Spleen (tissue), 11 donors: ENCODE measurements at regions not wholly inside any gene's neighbourhood (a gene's known extent, or its start where the extent isn't known, plus 50 kb on each side); places are given as distances from the start of the nearest gene placed in this dataset.
"Not testable (repeated sequence)": the region's sequence is repeated elsewhere in the genome, so short reads cannot be mapped to it uniquely, and the experiment has no call there.

Experiments
- DNase-seq: peaks from one replicate; pipeline ENCODE4 v3.0.0-alpha.2; 2020
- H3K27ac ChIP-seq, 8 donors: fragments of 200-600 bp; sonication (generic) in 7 of 8; 1 replicate in 4 of 8; 2 replicates in 4 of 8; pipeline versions ENCODE4 v1.5.0 to v1.8.0; 2016 to 2021; ENCODE audit warnings: inconsistent platforms in 4 of 8, mild to moderate bottlenecking in 4 of 8, moderate library complexity in 1 of 8
- H3K27me3 ChIP-seq, 7 donors: fragments of 200-600 bp; sonication (generic) in 6 of 7; replicated peaks in 1 of 7; 1 replicate in 4 of 7; 2 replicates in 3 of 7; pipeline versions ENCODE4 v1.5.0 to v1.8.0; 2016 to 2021; ENCODE audit warnings: inconsistent platforms in 3 of 7, mild to moderate bottlenecking in 1 of 7
- H3K36me3 ChIP-seq, 6 donors: fragments of 200-600 bp; sonication (generic) in 5 of 6; 1 replicate in 4 of 6; 2 replicates in 2 of 6; pipeline versions ENCODE4 v1.5.0 to v1.8.0; 2016 to 2021; ENCODE audit warnings: inconsistent platforms in 2 of 6
- H3K4me1 ChIP-seq, 6 donors: fragments of 200-600 bp; sonication (generic) in 5 of 6; 1 replicate in 3 of 6; 2 replicates in 3 of 6; pipeline versions ENCODE4 v1.5.0 to v1.8.0; 2016 to 2021; ENCODE audit warnings: inconsistent platforms in 3 of 6
- H3K4me3 ChIP-seq, 8 donors: fragments of 200-600 bp; sonication (generic) in 7 of 8; 1 replicate in 4 of 8; 2 replicates in 4 of 8; pipeline versions ENCODE4 v1.5.0 to v1.8.0; 2016 to 2021; ENCODE audit warnings: inconsistent platforms in 4 of 8, mild to moderate bottlenecking in 4 of 8, moderate library complexity in 2 of 8
- H3K9me3 ChIP-seq, 8 donors: fragments of 200-600 bp; sonication (generic) in 7 of 8; 1 replicate in 4 of 8; 2 replicates in 4 of 8; pipeline versions ENCODE4 v1.5.0 to v1.8.0; 2016 to 2021; ENCODE audit warnings: inconsistent platforms in 4 of 8
- POLR2A ChIP-seq, 3 donors: fragments of 450-650 bp; IDR thresholded peaks; one replicate each; pipeline ENCODE4 v1.5.1; 2017; ENCODE audit warnings: antibody characterized with exemption in 3 of 3, mild to moderate bottlenecking in 1 of 3
- POLR2AphosphoS5 ChIP-seq, 3 donors: sonication (generic); formaldehyde crosslinking; IDR thresholded peaks; one replicate each; pipeline ENCODE4 v1.5.1; 2017; ENCODE audit warnings: antibody characterized with exemption in 3 of 3
- WGBS, 5 donors: extraction: QIAGEN DNeasy Blood & Tissue Kit in 3 of 5; methylation state at CpG; one replicate each; pipeline versions ENCODE4 v1.1.5 to v1.1.7; 2013 to 2018; 5-methylcytosine and 5-hydroxymethylcytosine counted together
- intact Hi-C: fragments of 100-400 bp; cut with DNase I; formaldehyde crosslinking; loops from one replicate; pipeline ENCODE4 v1.15.0; 2023; ENCODE audit warnings: low total_unique reads
- TF ChIP-seq, protein P1 (sequence below), 11 experiments: fragments of 200-600 bp in 7 of 11; fragments of 450-650 bp in 4 of 11; sonication (generic) in 4 of 11; IDR thresholded peaks in 8 of 11; conservative IDR thresholded peaks in 3 of 11; 1 replicate in 7 of 11; 2 replicates in 4 of 11; pipeline versions ENCODE4 v1.4.0 to v1.8.0; 2016 to 2021; ENCODE audit warnings: antibody characterized with exemption in 11 of 11, inconsistent platforms in 4 of 11, mild to moderate bottlenecking in 1 of 11
- donor health status: healthy with polysubstance abuse.
- donor health status: DM: no; HTN: no; CAD: no; lungs with moderate emphysema.
- donor health status: DM: no; HTN: no; CAD: no.
- donor health status: Bipolar disorder and iron deficiency.
- donor health status: healthy.
- donor health status: DM: no; HTN: no; CAD: no.
- donor health status: DM: yes; HTN: yes; CAD: no.

- WGBS, 5 donors, result 61 to 78% (median 72%) methylated on average over 2 of the region's 2 CpGs
- intact Hi-C loops, result no loop called here
These were observed 254.4 kb downstream of the KTN1 start for GRCh38 chr14:55834390-55834789.

DNA sequence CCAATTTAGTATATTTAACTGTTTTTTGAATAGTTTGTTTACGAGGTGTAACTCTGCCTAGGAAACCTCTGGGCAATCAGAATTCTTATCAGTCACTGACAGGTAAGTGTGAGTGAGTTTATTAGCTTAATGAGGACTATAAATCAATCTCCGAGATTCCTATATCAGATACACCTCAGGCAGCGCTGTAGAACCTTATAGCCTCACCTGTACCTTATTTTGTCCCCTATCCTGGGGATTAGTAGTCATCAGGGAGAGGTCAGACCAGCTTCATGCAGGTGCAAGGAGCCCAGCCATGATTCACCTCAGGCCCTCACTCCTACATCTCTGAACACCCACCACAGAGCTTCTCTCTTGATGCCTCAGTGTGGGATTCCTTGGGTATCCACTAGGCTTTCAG lies 256.0 kb downstream of the KTN1 start:
- H3K9me3 ChIP-seq, result no peaks in the 10 kb centered on the region
- TF ChIP-seq POLR2AphosphoS5 (IDR thresholded peaks at IDR 0.05) (no peak), POLR2A (IDR thresholded peaks at IDR 0.05) (no peak)
- TF ChIP-seq, protein P1, sequence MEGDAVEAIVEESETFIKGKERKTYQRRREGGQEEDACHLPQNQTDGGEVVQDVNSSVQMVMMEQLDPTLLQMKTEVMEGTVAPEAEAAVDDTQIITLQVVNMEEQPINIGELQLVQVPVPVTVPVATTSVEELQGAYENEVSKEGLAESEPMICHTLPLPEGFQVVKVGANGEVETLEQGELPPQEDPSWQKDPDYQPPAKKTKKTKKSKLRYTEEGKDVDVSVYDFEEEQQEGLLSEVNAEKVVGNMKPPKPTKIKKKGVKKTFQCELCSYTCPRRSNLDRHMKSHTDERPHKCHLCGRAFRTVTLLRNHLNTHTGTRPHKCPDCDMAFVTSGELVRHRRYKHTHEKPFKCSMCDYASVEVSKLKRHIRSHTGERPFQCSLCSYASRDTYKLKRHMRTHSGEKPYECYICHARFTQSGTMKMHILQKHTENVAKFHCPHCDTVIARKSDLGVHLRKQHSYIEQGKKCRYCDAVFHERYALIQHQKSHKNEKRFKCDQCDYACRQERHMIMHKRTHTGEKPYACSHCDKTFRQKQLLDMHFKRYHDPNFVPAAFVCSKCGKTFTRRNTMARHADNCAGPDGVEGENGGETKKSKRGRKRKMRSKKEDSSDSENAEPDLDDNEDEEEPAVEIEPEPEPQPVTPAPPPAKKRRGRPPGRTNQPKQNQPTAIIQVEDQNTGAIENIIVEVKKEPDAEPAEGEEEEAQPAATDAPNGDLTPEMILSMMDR (IDR thresholded peaks at IDR 0.05 in 8 of 11, conservative IDR thresholded peaks at IDR 0.05 in 3 of 11), result no peak
- H3K27ac ChIP-seq, result no peak overlapping the region
- H3K4me3 ChIP-seq, result no peak overlapping the region
- H3K4me1 ChIP-seq, result no peaks in the 10 kb centered on the region
- intact Hi-C loops, result no loop called here
- no peaks in the 10 kb centered on the region for H3K36me3 ChIP-seq
- DNase-seq, result no peak
- no peaks in the 10 kb centered on the region for H3K27me3 ChIP-seq
- WGBS, 5 donors, result 63 to 81% (median 76%) methylated on average over 3 of the region's 3 CpGs

More at GRCh38 chr14:55834390-55834789, 254.4 kb downstream of the KTN1 start:
- Histone ChIP-seq H3K4me1 (no peaks in the 10 kb centered on the region), H3K27ac (no peak overlapping the region), H3K9me3 (no peaks in the 10 kb centered on the region), H3K27me3 (no peaks in the 10 kb centered on the region), H3K4me3 (no peak overlapping the region), H3K36me3 (no peaks in the 10 kb centered on the region)
- TF ChIP-seq POLR2A (IDR thresholded peaks at IDR 0.05) (no peak), POLR2AphosphoS5 (IDR thresholded peaks at IDR 0.05) (no peak)
- TF ChIP-seq, protein P1 (IDR thresholded peaks at IDR 0.05 in 8 of 11, conservative IDR thresholded peaks at IDR 0.05 in 3 of 11), result no peak
- DNase-seq, result no peak

DNA sequence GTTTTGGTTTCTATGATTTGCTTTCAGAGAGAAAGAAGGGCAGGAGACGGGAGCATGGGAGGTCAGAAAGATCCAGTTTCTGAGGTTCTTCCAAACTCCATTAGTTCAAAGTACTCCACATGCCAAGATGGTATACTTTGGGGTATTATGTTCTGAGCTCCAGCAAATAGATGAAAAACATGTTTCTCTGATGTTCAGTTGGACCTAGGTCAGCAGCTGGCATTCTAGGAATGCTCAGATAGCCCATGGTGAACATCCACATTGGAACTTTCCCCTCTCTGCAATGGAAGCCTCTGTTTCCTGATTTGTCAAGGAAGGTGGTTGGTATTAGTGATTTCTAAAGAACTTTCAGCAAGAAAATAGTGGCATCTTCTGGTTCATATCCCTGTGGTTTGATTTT lies 257.5 kb downstream of the KTN1 start:
- H3K9me3 ChIP-seq, result no peaks in the 10 kb centered on the region
- no peak for DNase-seq
- intact Hi-C loops, result no loop called here
- 74 to 87% (median 79%) methylated on average over 1 of the region's 1 CpG for whole genome bisulfite sequencing, 5 donors
- H3K36me3 ChIP-seq, result no peaks in the 10 kb centered on the region
- no peak overlapping the region for H3K4me3 ChIP-seq
- no peaks in the 10 kb centered on the region for H3K27me3 ChIP-seq
- TF ChIP-seq POLR2AphosphoS5 (IDR thresholded peaks at IDR 0.05), result no peak
- TF ChIP-seq, protein P1 (IDR thresholded peaks at IDR 0.05 in 8 of 11, conservative IDR thresholded peaks at IDR 0.05 in 3 of 11), result no peak
- TF ChIP-seq POLR2A (IDR thresholded peaks at IDR 0.05), result no peak
- H3K4me1 ChIP-seq, result no peaks in the 10 kb centered on the region
- H3K27ac ChIP-seq, result no peak overlapping the region

GRCh38 chr14:55838529-55839052 lies 258.6 kb downstream of the KTN1 start:
- Histone ChIP-seq H3K36me3 (no peaks in the 10 kb centered on the region), H3K4me1 (no peaks in the 10 kb centered on the region), H3K27ac (no peak overlapping the region), H3K9me3 (no peaks in the 10 kb centered on the region), H3K4me3 (no peak overlapping the region), H3K27me3 (no peaks in the 10 kb centered on the region)
- no peak for DNase-seq
- 64 to 80% (median 72%) methylated on average over 3 of the region's 3 CpGs for WGBS, 5 donors
- intact Hi-C loops, result no loop called here
- TF ChIP-seq POLR2AphosphoS5 (IDR thresholded peaks at IDR 0.05) (no peak), POLR2A (IDR thresholded peaks at IDR 0.05) (no peak)
- TF ChIP-seq, protein P1 (IDR thresholded peaks at IDR 0.05 in 8 of 11, conservative IDR thresholded peaks at IDR 0.05 in 3 of 11), result no peak

- H3K4me3 ChIP-seq, intact Hi-C loops, H3K36me3 ChIP-seq, H3K27ac ChIP-seq, H3K4me1 ChIP-seq, H3K27me3 ChIP-seq, DNase-seq, H3K9me3 ChIP-seq: not testable (repeated sequence)
- 85 to 97% (median 93%) methylated on average over 20 to 41 of the region's 41 CpGs for WGBS, 5 donors
These were observed 259.4 kb downstream of the KTN1 start for GRCh38 chr14:55839301-55839947.
